KMS-11 (cell line): ENCODE measurements at regions not wholly inside any gene's neighbourhood (a gene's known extent, or its start where the extent isn't known, plus 50 kb on each side); places are given as distances from the start of the nearest gene placed in this dataset.

Experiments used
- H2AFZ ChIP-seq: fragments of 200-600 bp; sonication (generic); 2 replicates; pipeline ENCODE4 v1.6.1; 2016; ENCODE audit warnings: antibody characterized with exemption, mixed run types, low read depth
- H3K27ac ChIP-seq: fragments of 200-600 bp; sonication (generic); 2 replicates; pipeline ENCODE4 v1.6.1; 2016; ENCODE audit warnings: mild to moderate bottlenecking, mixed run types
- H3K27me3 ChIP-seq: fragments of 200-600 bp; sonication (generic); 2 replicates; pipeline ENCODE4 v1.6.1; 2017; ENCODE audit warnings: mild to moderate bottlenecking, low read depth, mixed run types, moderate library complexity; ENCODE audit not compliant: insufficient read depth
- H3K36me3 ChIP-seq: fragments of 200-600 bp; sonication (generic); 2 replicates; pipeline ENCODE4 v1.6.1; 2017; ENCODE audit warnings: mild to moderate bottlenecking, mixed run types; ENCODE audit not compliant: insufficient read depth
- H3K4me1 ChIP-seq: fragments of 200-600 bp; sonication (generic); 2 replicates; pipeline ENCODE4 v1.6.1; 2016; ENCODE audit warnings: mild to moderate bottlenecking, low read depth, mixed run types; ENCODE audit not compliant: poor library complexity, severe bottlenecking
- H3K4me2 ChIP-seq: fragments of 200-600 bp; sonication (generic); 2 replicates; pipeline ENCODE4 v1.7.0; 2016; ENCODE audit warnings: mild to moderate bottlenecking, mixed run types
- H3K4me3 ChIP-seq: fragments of 200-600 bp; sonication (generic); IDR thresholded peaks from 2 replicates; pipeline ENCODE4 v1.6.1; 2017; ENCODE audit warnings: low read depth, low read length, mixed read lengths; ENCODE audit not compliant: insufficient read depth
- H3K79me2 ChIP-seq: fragments of 200-600 bp; sonication (generic); 2 replicates; pipeline ENCODE4 v1.6.1; 2016; ENCODE audit warnings: low read depth, mixed run types; ENCODE audit not compliant: insufficient read depth
- H3K9ac ChIP-seq: fragments of 200-600 bp; sonication (generic); 2 replicates; pipeline ENCODE4 v1.6.1; 2016; ENCODE audit warnings: mild to moderate bottlenecking, mixed run types
- H4K20me1 ChIP-seq: fragments of 200-600 bp; sonication (generic); 2 replicates; pipeline ENCODE4 v1.6.1; 2016; ENCODE audit warnings: mild to moderate bottlenecking, mixed run types; ENCODE audit not compliant: insufficient read depth
- TF ChIP-seq, protein P1 (sequence below): fragments of 200-600 bp; sonication (generic); conservative IDR thresholded peaks from 2 replicates; pipeline ENCODE4 v1.6.1; 2017; ENCODE audit warnings: low read depth, mild to moderate bottlenecking, antibody characterized with exemption, low read length, moderate library complexity, mixed read lengths

GRCh38 chr2:58939388-58939787, 698.3 kb upstream of the FANCL start:
- Histone ChIP-seq H3K9ac (no peak overlapping the region), H3K36me3 (no peaks in the 10 kb centered on the region), H2AFZ (no peak overlapping the region), H3K4me2 (no peak overlapping the region), H3K4me1 (no peaks in the 10 kb centered on the region), H3K27me3 (no peaks in the 10 kb centered on the region), H3K4me3 (no peak overlapping the region), H4K20me1 (no peaks in the 10 kb centered on the region), H3K79me2 (no peaks in the 10 kb centered on the region), H3K27ac (no peak overlapping the region)
- TF ChIP-seq, protein P1, sequence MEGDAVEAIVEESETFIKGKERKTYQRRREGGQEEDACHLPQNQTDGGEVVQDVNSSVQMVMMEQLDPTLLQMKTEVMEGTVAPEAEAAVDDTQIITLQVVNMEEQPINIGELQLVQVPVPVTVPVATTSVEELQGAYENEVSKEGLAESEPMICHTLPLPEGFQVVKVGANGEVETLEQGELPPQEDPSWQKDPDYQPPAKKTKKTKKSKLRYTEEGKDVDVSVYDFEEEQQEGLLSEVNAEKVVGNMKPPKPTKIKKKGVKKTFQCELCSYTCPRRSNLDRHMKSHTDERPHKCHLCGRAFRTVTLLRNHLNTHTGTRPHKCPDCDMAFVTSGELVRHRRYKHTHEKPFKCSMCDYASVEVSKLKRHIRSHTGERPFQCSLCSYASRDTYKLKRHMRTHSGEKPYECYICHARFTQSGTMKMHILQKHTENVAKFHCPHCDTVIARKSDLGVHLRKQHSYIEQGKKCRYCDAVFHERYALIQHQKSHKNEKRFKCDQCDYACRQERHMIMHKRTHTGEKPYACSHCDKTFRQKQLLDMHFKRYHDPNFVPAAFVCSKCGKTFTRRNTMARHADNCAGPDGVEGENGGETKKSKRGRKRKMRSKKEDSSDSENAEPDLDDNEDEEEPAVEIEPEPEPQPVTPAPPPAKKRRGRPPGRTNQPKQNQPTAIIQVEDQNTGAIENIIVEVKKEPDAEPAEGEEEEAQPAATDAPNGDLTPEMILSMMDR, result no peak

- no peak overlapping the region for H2AFZ ChIP-seq
- H3K9ac ChIP-seq, result no peak overlapping the region
- no peak overlapping the region for H3K27ac ChIP-seq
- no peak overlapping the region for H3K4me2 ChIP-seq
- H4K20me1 ChIP-seq, result no peaks in the 10 kb centered on the region
- H3K79me2 ChIP-seq, result no peaks in the 10 kb centered on the region
- TF ChIP-seq, protein P1, result no peak
- H3K4me3 ChIP-seq, result no peak overlapping the region
- H3K27me3 ChIP-seq, result no peaks in the 10 kb centered on the region
- H3K36me3 ChIP-seq, result no peaks in the 10 kb centered on the region
- H3K4me1 ChIP-seq, result no peaks in the 10 kb centered on the region
These were observed 697.9 kb upstream of the FANCL start for GRCh38 chr2:58938988-58939387.

GRCh38 chr2:58932801-58933200, 691.7 kb upstream of the FANCL start:
- TF ChIP-seq, protein P1, result no peak
- Histone ChIP-seq H4K20me1 (no peaks in the 10 kb centered on the region), H3K4me1 (no peaks in the 10 kb centered on the region)

DNA sequence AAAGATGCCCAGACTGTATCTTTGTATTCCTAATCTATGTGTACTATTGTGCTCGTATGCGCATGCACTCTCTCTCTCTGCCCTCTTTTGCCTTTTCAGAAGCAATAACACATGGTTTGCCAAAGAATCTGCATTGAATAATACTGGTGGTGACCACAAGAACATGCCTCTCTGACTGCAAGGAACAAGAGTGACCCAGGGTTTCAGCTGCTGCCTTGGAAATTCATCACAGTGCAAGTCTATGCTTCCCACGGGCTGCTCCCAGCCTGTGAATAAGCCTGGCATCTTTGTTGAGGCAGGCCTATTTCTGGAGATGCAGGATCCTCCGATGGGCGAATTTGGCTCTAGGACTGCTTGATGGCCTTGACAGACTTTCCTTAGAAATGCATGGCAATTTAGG, 689.4 kb upstream of the FANCL start:
- Histone ChIP-seq H3K27ac (no peak overlapping the region), H3K36me3 (no peaks in the 10 kb centered on the region), H3K79me2 (no peaks in the 10 kb centered on the region), H3K27me3 (no peaks in the 10 kb centered on the region), H3K4me1 (no peaks in the 10 kb centered on the region), H3K9ac (no peak overlapping the region), H3K4me3 (no peak overlapping the region), H4K20me1 (no peaks in the 10 kb centered on the region), H2AFZ (no peak overlapping the region), H3K4me2 (no peak overlapping the region)
- TF ChIP-seq, protein P1, result no peak

More at GRCh38 chr2:58932801-58933200, 691.7 kb upstream of the FANCL start:
- Histone ChIP-seq H3K27me3 (no peaks in the 10 kb centered on the region), H3K27ac (no peak overlapping the region), H2AFZ (no peak overlapping the region), H3K4me3 (no peak overlapping the region), H3K36me3 (no peaks in the 10 kb centered on the region), H3K79me2 (no peaks in the 10 kb centered on the region), H3K4me2 (no peak overlapping the region), H3K9ac (no peak overlapping the region)
